ENCODE measurements at regions not wholly inside any gene's neighbourhood (a gene's known extent, or its start where the extent isn't known, plus 50 kb on each side); places are given as distances from the start of the nearest gene placed in this dataset.

- H3K27ac ChIP-seq (ENCODE audit: low read depth in 2 of 2, low read length in 2 of 2) = no peak overlapping the region
- DNase-seq = no peak
- H3K4me3 ChIP-seq (ENCODE audit: low read length in 3 of 3) = no peak overlapping the region
- H3K36me3 ChIP-seq (ENCODE audit: control insufficient read depth in 2 of 3, insufficient read depth in 3 of 3, low read length in 3 of 3) = no peaks in the 10 kb centered on the region
- H3K4me1 ChIP-seq (ENCODE audit: control insufficient read depth in 2 of 3, insufficient read depth in 2 of 3, low read depth in 1 of 3, low read length in 3 of 3) = no peaks in the 10 kb centered on the region
- intact Hi-C loops (cut with DNase I) = no loop called here
- TF ChIP-seq CTCF (IDR thresholded peaks at IDR 0.05; ENCODE audit: borderline replicate concordance, extremely low read depth, insufficient read depth) = no peak
- no peak for FAIRE-seq
- no peaks in the 10 kb centered on the region for H3K9me3 ChIP-seq (ENCODE audit: control insufficient read depth in 2 of 3, insufficient read depth in 1 of 3, low read length in 3 of 3)
- H3K9ac ChIP-seq (ENCODE audit: low read length in 3 of 3) = no peak overlapping the region
- H3K27me3 ChIP-seq (ENCODE audit: control insufficient read depth, insufficient read depth, low read length) = no peaks in the 10 kb centered on the region
These were observed 422.5 kb upstream of the SEMA6D start for GRCh38 chr15:47294765-47295259.

GRCh38 chr15:47296881-47297280, 420.4 kb upstream of the SEMA6D start:
- Histone ChIP-seq H3K36me3 (ENCODE audit: control insufficient read depth in 2 of 3, insufficient read depth in 3 of 3, low read length in 3 of 3) (no peaks in the 10 kb centered on the region), H3K4me1 (ENCODE audit: control insufficient read depth in 2 of 3, insufficient read depth in 2 of 3, low read depth in 1 of 3, low read length in 3 of 3) (no peaks in the 10 kb centered on the region), H3K4me3 (ENCODE audit: low read length in 3 of 3) (no peak overlapping the region), H3K9ac (ENCODE audit: low read length in 3 of 3) (no peak overlapping the region), H3K27me3 (ENCODE audit: control insufficient read depth, insufficient read depth, low read length) (no peaks in the 10 kb centered on the region), H3K27ac (ENCODE audit: low read depth in 2 of 2, low read length in 2 of 2) (no peak overlapping the region), H3K9me3 (ENCODE audit: control insufficient read depth in 2 of 3, insufficient read depth in 1 of 3, low read length in 3 of 3) (no peaks in the 10 kb centered on the region)
- TF ChIP-seq CTCF (IDR thresholded peaks at IDR 0.05; ENCODE audit: borderline replicate concordance, extremely low read depth, insufficient read depth) = no peak
- intact Hi-C loops (cut with DNase I) = no loop called here
- DNase-seq = no peak
- FAIRE-seq = no peak

GRCh38 chr15:47299846-47300434, 417.4 kb upstream of the SEMA6D start:
- no peak overlapping the region for H3K4me3 ChIP-seq (ENCODE audit: low read length in 3 of 3)
- intact Hi-C loops (cut with DNase I) = no loop called here
- FAIRE-seq = no peak
- no peak overlapping the region for H3K27ac ChIP-seq (ENCODE audit: low read depth in 2 of 2, low read length in 2 of 2)
- no peak overlapping the region for H3K9ac ChIP-seq (ENCODE audit: low read length in 3 of 3)
- no peaks in the 10 kb centered on the region for H3K4me1 ChIP-seq (ENCODE audit: control insufficient read depth in 2 of 3, insufficient read depth in 2 of 3, low read depth in 1 of 3, low read length in 3 of 3)
- DNase-seq = no peak
- TF ChIP-seq CTCF (IDR thresholded peaks at IDR 0.05; ENCODE audit: borderline replicate concordance, extremely low read depth, insufficient read depth) = no peak
- H3K36me3 ChIP-seq (ENCODE audit: control insufficient read depth in 2 of 3, insufficient read depth in 3 of 3, low read length in 3 of 3) = no peaks in the 10 kb centered on the region
- H3K9me3 ChIP-seq (ENCODE audit: control insufficient read depth in 2 of 3, insufficient read depth in 1 of 3, low read length in 3 of 3) = no peaks in the 10 kb centered on the region
- no peaks in the 10 kb centered on the region for H3K27me3 ChIP-seq (ENCODE audit: control insufficient read depth, insufficient read depth, low read length)

GRCh38 chr15:47300596-47300995, 416.7 kb upstream of the SEMA6D start:
- H3K27ac ChIP-seq (ENCODE audit: low read depth in 2 of 2, low read length in 2 of 2) = no peak overlapping the region
- H3K4me1 ChIP-seq (ENCODE audit: control insufficient read depth in 2 of 3, insufficient read depth in 2 of 3, low read depth in 1 of 3, low read length in 3 of 3) = no peaks in the 10 kb centered on the region
- no peak for TF ChIP-seq CTCF (IDR thresholded peaks at IDR 0.05; ENCODE audit: borderline replicate concordance, extremely low read depth, insufficient read depth)
- H3K36me3 ChIP-seq (ENCODE audit: control insufficient read depth in 2 of 3, insufficient read depth in 3 of 3, low read length in 3 of 3) = no peaks in the 10 kb centered on the region
- no peaks in the 10 kb centered on the region for H3K27me3 ChIP-seq (ENCODE audit: control insufficient read depth, insufficient read depth, low read length)
- H3K9me3 ChIP-seq (ENCODE audit: control insufficient read depth in 2 of 3, insufficient read depth in 1 of 3, low read length in 3 of 3) = no peaks in the 10 kb centered on the region
- H3K9ac ChIP-seq (ENCODE audit: low read length in 3 of 3) = no peak overlapping the region
- FAIRE-seq (no peak), DNase-seq (no peak)
- H3K4me3 ChIP-seq (ENCODE audit: low read length in 3 of 3) = no peak overlapping the region
- intact Hi-C loops (cut with DNase I) = no loop called here
